ENCODE measurements at regions not wholly inside any gene's neighbourhood (a gene's known extent, or its start where the extent isn't known, plus 50 kb on each side); places are given as distances from the start of the nearest gene placed in this dataset.

DNA sequence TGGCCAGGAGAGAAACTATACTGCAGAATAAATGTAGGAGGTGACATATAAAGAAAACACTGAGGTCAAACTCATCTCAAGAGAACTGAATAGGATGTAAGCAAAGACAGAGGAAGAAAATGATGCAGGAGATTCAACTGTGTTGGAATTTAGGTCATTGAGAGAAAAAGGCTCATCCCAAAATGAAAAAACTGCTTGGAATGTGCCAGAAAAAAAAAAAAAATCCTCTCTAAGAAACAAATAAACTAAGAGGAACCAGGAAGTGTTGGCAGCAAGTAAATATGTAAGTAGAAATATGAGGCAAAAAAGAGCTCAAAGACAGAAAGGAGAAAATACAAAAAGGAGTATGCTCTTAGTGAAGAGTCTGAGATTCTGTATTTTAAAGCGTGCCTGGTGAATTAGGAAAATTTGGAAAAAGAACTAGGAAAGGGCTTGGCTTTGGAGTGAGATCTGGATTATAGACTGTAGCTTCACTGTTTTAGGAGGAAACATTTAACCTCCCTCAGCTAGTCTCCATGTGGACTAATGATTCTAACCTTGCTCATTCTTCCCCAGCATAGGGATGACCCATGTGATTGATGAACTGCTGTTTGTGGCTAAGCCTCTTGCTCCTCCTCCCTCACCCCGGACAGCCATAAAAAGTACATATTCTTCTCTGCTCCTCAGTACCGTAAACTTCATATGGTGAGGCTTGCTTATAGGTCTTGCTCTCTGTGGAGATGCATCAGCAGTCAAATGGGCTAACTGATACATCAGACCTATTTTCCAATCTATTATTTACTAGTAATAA lies 185.6 kb upstream of the POU5F2 start:
- TF ChIP-seq, protein P1, sequence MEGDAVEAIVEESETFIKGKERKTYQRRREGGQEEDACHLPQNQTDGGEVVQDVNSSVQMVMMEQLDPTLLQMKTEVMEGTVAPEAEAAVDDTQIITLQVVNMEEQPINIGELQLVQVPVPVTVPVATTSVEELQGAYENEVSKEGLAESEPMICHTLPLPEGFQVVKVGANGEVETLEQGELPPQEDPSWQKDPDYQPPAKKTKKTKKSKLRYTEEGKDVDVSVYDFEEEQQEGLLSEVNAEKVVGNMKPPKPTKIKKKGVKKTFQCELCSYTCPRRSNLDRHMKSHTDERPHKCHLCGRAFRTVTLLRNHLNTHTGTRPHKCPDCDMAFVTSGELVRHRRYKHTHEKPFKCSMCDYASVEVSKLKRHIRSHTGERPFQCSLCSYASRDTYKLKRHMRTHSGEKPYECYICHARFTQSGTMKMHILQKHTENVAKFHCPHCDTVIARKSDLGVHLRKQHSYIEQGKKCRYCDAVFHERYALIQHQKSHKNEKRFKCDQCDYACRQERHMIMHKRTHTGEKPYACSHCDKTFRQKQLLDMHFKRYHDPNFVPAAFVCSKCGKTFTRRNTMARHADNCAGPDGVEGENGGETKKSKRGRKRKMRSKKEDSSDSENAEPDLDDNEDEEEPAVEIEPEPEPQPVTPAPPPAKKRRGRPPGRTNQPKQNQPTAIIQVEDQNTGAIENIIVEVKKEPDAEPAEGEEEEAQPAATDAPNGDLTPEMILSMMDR (IDR thresholded peaks at IDR 0.05): no peak
- no peaks in the 10 kb centered on the region for H3K36me3 ChIP-seq (ENCODE audit: control insufficient read depth, insufficient read depth, low read length)
- ChIA-PET CTCF (no interaction called here), POLR2A (no interaction called here)
- ATAC-seq (no peak), DNase-seq (ENCODE audit: low read depth, low spot score) (no peak)
- no peak overlapping the region for H3K27ac ChIP-seq (ENCODE audit: low read length)
- no peaks in the 10 kb centered on the region for H3K9me3 ChIP-seq (ENCODE audit: control insufficient read depth, insufficient read depth, low read depth, low read length)
- no peaks in the 10 kb centered on the region for H3K27me3 ChIP-seq (ENCODE audit: control insufficient read depth, insufficient read depth, low read length)
- H3K4me3 ChIP-seq (ENCODE audit: low read depth in 2 of 2, low read length in 2 of 2): no peak overlapping the region
- intact Hi-C loops (cut with micrococcal nuclease; ENCODE audit: unreplicated experiment): no loop called here
- no peaks in the 10 kb centered on the region for H3K4me1 ChIP-seq (ENCODE audit: control insufficient read depth, insufficient read depth, low read length)
- in situ Hi-C loops (cut with HindIII; ENCODE audit: low pct_unique_long_range_greater_than_20kb, low sequenced_read_pairs): no loop called here
- no TSS peak for BruUV-seq (replicated peaks)

DNA sequence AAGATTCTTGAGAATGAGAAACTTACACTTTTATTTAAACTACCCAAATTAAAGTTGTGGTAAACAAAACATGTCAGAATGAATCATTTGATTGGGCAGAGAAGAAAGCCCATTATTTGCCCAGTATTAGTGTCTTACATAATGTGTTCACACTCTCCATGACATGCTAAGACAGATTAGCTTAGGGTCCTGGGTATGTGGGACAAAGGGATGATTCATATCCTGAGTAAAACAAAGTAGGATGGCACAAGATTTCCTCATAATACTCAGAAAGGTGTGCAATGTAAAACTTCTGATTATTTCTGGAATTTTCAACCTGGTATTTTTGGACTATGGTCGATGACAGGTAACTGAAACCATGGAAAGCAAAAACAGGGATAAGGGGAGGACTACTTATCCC lies 183.9 kb upstream of the POU5F2 start:
- Histone ChIP-seq H3K36me3 (ENCODE audit: control insufficient read depth, insufficient read depth, low read length) (no peaks in the 10 kb centered on the region), H3K4me3 (ENCODE audit: low read depth in 2 of 2, low read length in 2 of 2) (no peak overlapping the region), H3K9me3 (ENCODE audit: control insufficient read depth, insufficient read depth, low read depth, low read length) (no peaks in the 10 kb centered on the region), H3K4me1 (ENCODE audit: control insufficient read depth, insufficient read depth, low read length) (no peaks in the 10 kb centered on the region), H3K27me3 (ENCODE audit: control insufficient read depth, insufficient read depth, low read length) (no peaks in the 10 kb centered on the region), H3K27ac (ENCODE audit: low read length) (no peak overlapping the region)
- CTCF ChIA-PET: no interaction called here
- POLR2A ChIA-PET: no interaction called here
- no peak for TF ChIP-seq SIN3A (IDR thresholded peaks at IDR 0.05; ENCODE audit: borderline replicate concordance, insufficient read depth, low read depth, low read length)
- TF ChIP-seq POLR2AphosphoS5 (IDR thresholded peaks at IDR 0.05; ENCODE audit: low read depth, low read length): no peak
- TF ChIP-seq, protein P1 (IDR thresholded peaks at IDR 0.05): no peak
- no peak for TF ChIP-seq TCF7L2 (IDR thresholded peaks at IDR 0.05; ENCODE audit: low read depth, low read length)
- TF ChIP-seq, protein P2, sequence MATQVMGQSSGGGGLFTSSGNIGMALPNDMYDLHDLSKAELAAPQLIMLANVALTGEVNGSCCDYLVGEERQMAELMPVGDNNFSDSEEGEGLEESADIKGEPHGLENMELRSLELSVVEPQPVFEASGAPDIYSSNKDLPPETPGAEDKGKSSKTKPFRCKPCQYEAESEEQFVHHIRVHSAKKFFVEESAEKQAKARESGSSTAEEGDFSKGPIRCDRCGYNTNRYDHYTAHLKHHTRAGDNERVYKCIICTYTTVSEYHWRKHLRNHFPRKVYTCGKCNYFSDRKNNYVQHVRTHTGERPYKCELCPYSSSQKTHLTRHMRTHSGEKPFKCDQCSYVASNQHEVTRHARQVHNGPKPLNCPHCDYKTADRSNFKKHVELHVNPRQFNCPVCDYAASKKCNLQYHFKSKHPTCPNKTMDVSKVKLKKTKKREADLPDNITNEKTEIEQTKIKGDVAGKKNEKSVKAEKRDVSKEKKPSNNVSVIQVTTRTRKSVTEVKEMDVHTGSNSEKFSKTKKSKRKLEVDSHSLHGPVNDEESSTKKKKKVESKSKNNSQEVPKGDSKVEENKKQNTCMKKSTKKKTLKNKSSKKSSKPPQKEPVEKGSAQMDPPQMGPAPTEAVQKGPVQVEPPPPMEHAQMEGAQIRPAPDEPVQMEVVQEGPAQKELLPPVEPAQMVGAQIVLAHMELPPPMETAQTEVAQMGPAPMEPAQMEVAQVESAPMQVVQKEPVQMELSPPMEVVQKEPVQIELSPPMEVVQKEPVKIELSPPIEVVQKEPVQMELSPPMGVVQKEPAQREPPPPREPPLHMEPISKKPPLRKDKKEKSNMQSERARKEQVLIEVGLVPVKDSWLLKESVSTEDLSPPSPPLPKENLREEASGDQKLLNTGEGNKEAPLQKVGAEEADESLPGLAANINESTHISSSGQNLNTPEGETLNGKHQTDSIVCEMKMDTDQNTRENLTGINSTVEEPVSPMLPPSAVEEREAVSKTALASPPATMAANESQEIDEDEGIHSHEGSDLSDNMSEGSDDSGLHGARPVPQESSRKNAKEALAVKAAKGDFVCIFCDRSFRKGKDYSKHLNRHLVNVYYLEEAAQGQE (IDR thresholded peaks at IDR 0.05; ENCODE audit: insufficient read depth in 1 of 2, low read depth in 2 of 2, low read length in 1 of 2): no peak
- intact Hi-C loops (cut with micrococcal nuclease; ENCODE audit: unreplicated experiment): no loop called here
- in situ Hi-C loops (cut with HindIII; ENCODE audit: low pct_unique_long_range_greater_than_20kb, low sequenced_read_pairs): no loop called here
- DNase-seq (ENCODE audit: low read depth, low spot score): no peak
- ATAC-seq: no peak
- BruUV-seq (replicated peaks): no TSS peak

All from Panc1 (cell line).